C4-2B (cell line): ENCODE measurements at regions not wholly inside any gene's neighbourhood (a gene's known extent, or its start where the extent isn't known, plus 50 kb on each side); places are given as distances from the start of the nearest gene placed in this dataset.

Source experiments
- ZFX ChIP-seq: fragments of 450-650 bp; IDR thresholded peaks from 2 replicates; pipeline ENCODE4 v1.6.1; 2017
- TF ChIP-seq, protein P1 (sequence below): fragments of 450-650 bp; conservative IDR thresholded peaks from 2 replicates; pipeline ENCODE4 v1.5.1; 2017; ENCODE audit warnings: mild to moderate bottlenecking

GRCh38 chr2:16187482-16187817 is 247.1 kb downstream of the MYCN start:
- TF ChIP-seq, protein P1, sequence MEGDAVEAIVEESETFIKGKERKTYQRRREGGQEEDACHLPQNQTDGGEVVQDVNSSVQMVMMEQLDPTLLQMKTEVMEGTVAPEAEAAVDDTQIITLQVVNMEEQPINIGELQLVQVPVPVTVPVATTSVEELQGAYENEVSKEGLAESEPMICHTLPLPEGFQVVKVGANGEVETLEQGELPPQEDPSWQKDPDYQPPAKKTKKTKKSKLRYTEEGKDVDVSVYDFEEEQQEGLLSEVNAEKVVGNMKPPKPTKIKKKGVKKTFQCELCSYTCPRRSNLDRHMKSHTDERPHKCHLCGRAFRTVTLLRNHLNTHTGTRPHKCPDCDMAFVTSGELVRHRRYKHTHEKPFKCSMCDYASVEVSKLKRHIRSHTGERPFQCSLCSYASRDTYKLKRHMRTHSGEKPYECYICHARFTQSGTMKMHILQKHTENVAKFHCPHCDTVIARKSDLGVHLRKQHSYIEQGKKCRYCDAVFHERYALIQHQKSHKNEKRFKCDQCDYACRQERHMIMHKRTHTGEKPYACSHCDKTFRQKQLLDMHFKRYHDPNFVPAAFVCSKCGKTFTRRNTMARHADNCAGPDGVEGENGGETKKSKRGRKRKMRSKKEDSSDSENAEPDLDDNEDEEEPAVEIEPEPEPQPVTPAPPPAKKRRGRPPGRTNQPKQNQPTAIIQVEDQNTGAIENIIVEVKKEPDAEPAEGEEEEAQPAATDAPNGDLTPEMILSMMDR, result no peak
- no peak for TF ChIP-seq ZFX
